ENCODE measurements at regions not wholly inside any gene's neighbourhood (a gene's known extent, or its start where the extent isn't known, plus 50 kb on each side); places are given as distances from the start of the nearest gene placed in this dataset.

- Histone ChIP-seq H3K27ac (no peak overlapping the region), H3K9me3 (no peaks in the 10 kb centered on the region), H3K4me1 (no peaks in the 10 kb centered on the region), H3K36me3 (no peaks in the 10 kb centered on the region), H3K4me3 (no peak overlapping the region), H3K27me3 (ENCODE audit: low read depth) (no peaks in the 10 kb centered on the region)
- DNase-seq: no peak
- TF ChIP-seq, protein P1, sequence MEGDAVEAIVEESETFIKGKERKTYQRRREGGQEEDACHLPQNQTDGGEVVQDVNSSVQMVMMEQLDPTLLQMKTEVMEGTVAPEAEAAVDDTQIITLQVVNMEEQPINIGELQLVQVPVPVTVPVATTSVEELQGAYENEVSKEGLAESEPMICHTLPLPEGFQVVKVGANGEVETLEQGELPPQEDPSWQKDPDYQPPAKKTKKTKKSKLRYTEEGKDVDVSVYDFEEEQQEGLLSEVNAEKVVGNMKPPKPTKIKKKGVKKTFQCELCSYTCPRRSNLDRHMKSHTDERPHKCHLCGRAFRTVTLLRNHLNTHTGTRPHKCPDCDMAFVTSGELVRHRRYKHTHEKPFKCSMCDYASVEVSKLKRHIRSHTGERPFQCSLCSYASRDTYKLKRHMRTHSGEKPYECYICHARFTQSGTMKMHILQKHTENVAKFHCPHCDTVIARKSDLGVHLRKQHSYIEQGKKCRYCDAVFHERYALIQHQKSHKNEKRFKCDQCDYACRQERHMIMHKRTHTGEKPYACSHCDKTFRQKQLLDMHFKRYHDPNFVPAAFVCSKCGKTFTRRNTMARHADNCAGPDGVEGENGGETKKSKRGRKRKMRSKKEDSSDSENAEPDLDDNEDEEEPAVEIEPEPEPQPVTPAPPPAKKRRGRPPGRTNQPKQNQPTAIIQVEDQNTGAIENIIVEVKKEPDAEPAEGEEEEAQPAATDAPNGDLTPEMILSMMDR (IDR thresholded peaks at IDR 0.05): no peak
- intact Hi-C loops (cut with DNase I): no loop called here
- ATAC-seq: no peak
Observed at GRCh38 chr18:41576643-41577042, 378.4 kb upstream of the PIK3C3 start.

- Histone ChIP-seq H3K4me1 (no peaks in the 10 kb centered on the region), H3K27ac (no peak overlapping the region), H3K36me3 (no peaks in the 10 kb centered on the region), H3K4me3 (no peak overlapping the region), H3K27me3 (ENCODE audit: low read depth) (no peaks in the 10 kb centered on the region), H3K9me3 (no peaks in the 10 kb centered on the region)
- TF ChIP-seq, protein P1 (IDR thresholded peaks at IDR 0.05): no peak
- ATAC-seq: no peak
- no peak for DNase-seq
- intact Hi-C loops (cut with DNase I): no loop called here
Observed at GRCh38 chr18:41569867-41570266, 385.2 kb upstream of the PIK3C3 start.

DNA sequence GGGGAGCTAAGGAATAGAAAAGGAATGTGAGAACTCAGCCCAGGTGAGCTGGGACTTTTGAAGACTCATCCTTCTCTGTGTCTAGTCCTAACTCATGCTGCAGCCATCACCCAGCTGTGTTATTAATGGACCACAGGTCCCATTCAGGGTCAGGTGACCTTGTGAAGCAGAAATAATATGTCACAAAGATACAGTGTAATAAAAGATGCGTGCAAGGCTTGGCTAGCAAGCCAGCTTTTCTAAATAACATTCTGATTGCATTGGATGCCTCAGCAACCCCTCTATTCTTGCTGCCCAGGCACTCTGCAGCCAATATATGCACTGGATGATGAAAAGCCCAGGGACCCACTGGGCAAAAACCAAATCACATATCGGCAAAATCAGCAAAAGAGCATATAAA, 393.1 kb upstream of the PIK3C3 start:
- H3K4me3 ChIP-seq: no peak overlapping the region
- H3K36me3 ChIP-seq: no peaks in the 10 kb centered on the region
- H3K27ac ChIP-seq: no peak overlapping the region
- no peaks in the 10 kb centered on the region for H3K9me3 ChIP-seq
- intact Hi-C loops (cut with DNase I): no loop called here
- DNase-seq (no peak), ATAC-seq (no peak)
- TF ChIP-seq, protein P1 (IDR thresholded peaks at IDR 0.05): no peak
- no peaks in the 10 kb centered on the region for H3K4me1 ChIP-seq
- H3K27me3 ChIP-seq (ENCODE audit: low read depth): no peaks in the 10 kb centered on the region

GRCh38 chr18:41558715-41559114, 396.3 kb upstream of the PIK3C3 start:
- no peak for ATAC-seq
- H3K4me1 ChIP-seq: no peaks in the 10 kb centered on the region
- intact Hi-C loops (cut with DNase I): no loop called here
- no peak overlapping the region for H3K4me3 ChIP-seq
- H3K36me3 ChIP-seq: no peaks in the 10 kb centered on the region
- DNase-seq: no peak
- H3K27ac ChIP-seq: no peak overlapping the region
- no peaks in the 10 kb centered on the region for H3K27me3 ChIP-seq (ENCODE audit: low read depth)
- H3K9me3 ChIP-seq: no peaks in the 10 kb centered on the region
- TF ChIP-seq, protein P1 (IDR thresholded peaks at IDR 0.05): no peak

GRCh38 chr18:41553716-41554115, 401.3 kb upstream of the PIK3C3 start:
- Histone ChIP-seq H3K9me3 (no peaks in the 10 kb centered on the region), H3K36me3 (no peaks in the 10 kb centered on the region), H3K4me1 (no peaks in the 10 kb centered on the region), H3K27me3 (ENCODE audit: low read depth) (no peaks in the 10 kb centered on the region), H3K4me3 (no peak overlapping the region), H3K27ac (no peak overlapping the region)
- TF ChIP-seq, protein P1 (IDR thresholded peaks at IDR 0.05): no peak
- DNase-seq (no peak), ATAC-seq (no peak)
- intact Hi-C loops (cut with DNase I): no loop called here
